GM19372 (cell line): ENCODE measurements at regions not wholly inside any gene's neighbourhood (a gene's known extent, or its start where the extent isn't known, plus 50 kb on each side); places are given as distances from the start of the nearest gene placed in this dataset.

Experiments used
- ATAC-seq: cut with Tn5 transposase; IDR thresholded peaks from one replicate; pipeline ENCODE4 v1.9.1; 2021; ENCODE audit warnings: mild to moderate bottlenecking, low read depth, moderate library complexity; ENCODE audit not compliant: unreplicated experiment

GRCh38 chr11:11046781-11047180, 188.9 kb upstream of the ZBED5 start:
- no peak for ATAC-seq

DNA sequence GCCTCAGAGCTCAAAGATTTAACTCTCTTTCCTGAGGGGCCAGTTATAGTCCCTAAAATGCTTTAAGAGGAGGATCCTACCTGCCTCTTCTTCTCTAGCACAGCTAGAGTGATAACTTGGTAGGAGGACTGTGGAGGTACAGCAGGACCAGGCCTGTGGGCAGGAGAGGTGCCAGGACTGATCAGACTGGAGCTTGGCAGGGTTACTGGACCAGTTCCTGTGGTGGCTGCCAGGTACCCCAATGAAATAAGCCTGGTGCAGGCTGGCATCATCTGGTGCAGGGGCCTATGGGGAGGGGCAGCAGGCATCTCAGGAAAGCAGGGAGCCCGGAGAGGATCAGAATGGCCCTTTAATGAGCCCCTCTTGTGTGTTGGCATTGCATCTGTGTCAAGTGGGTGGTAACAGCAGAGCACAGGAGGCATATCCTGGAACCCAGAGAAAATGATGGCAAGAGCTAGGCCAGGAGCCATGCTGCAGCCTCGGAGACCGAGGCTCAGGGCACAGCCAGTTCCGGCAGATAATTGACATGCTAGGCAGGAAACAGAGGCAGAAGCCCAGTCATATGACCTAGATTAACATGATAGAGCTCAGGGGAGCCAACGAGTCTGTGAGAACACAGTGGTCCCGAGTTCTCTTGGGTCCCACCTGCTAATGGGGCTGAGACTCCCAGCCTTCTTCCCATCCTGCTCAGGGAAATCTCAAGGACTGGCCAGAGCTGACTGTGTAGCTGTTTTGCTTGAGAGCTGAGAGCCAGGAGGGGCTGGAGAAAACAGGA, 187.5 kb upstream of the ZBED5 start:
- no peak for ATAC-seq

- no peak for ATAC-seq
Observed at GRCh38 chr11:11044137-11044855, 186.4 kb upstream of the ZBED5 start.

DNA sequence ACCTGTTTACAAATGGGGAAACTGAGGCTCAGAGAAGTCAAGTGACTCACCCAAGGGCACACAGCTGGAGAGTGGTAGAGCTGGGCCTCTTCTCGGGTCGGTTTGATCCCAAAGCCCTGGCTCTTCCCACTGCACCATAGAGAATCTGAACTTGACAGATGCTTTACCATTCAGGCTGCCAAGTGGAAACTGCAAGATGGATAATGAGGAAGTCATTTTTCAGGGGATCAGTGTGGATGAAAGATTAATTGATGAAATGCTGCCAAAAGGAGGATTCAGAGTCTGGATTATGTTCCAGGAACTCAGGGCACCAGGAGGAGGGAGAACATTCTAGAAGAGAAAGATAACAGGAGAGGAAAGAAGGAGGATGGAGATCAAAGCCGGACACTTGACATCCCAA, 185.9 kb upstream of the ZBED5 start:
- no peak for ATAC-seq

GRCh38 chr11:11039208-11039965, 181.5 kb upstream of the ZBED5 start:
- no peak for ATAC-seq

DNA sequence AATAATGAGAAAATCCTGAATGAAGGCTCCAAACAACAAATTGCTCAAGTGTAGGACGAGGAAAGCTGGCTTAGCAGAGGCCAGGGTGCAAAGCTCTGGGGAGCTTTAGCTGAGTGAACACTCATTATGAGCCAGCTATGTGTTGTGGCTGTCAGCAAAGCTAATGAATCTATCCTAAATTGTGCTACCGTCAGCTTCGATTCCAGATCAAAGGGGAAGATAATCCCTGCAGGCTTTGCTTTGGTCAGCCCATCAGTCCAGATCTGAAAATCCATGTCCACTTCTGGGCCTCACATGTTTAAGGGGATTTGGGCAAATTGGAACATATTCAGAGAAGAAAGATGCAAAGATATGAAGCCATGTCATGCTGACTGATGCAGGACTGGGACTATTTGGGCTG, 180.9 kb upstream of the ZBED5 start:
- no peak for ATAC-seq

DNA sequence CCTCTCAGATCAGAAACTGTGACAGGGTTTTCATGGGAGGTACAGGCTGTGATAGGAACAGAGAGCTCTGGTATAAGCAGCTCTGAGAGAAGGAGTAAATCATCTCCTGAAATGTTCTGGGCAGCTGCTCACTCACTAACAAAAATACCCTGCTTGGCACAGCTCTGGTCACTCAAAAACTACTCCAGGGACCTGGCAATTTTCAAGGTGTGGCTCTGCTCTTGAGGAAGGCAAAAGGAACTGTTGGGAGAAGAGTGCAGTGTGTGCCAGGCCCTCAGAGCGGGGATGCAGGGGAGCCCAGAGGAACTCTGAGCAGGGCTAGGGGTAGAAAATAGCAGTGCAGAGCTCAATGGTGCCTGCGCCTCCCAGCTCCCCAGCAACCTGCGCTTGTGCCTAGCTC, 180.5 kb upstream of the ZBED5 start:
- no peak for ATAC-seq

DNA sequence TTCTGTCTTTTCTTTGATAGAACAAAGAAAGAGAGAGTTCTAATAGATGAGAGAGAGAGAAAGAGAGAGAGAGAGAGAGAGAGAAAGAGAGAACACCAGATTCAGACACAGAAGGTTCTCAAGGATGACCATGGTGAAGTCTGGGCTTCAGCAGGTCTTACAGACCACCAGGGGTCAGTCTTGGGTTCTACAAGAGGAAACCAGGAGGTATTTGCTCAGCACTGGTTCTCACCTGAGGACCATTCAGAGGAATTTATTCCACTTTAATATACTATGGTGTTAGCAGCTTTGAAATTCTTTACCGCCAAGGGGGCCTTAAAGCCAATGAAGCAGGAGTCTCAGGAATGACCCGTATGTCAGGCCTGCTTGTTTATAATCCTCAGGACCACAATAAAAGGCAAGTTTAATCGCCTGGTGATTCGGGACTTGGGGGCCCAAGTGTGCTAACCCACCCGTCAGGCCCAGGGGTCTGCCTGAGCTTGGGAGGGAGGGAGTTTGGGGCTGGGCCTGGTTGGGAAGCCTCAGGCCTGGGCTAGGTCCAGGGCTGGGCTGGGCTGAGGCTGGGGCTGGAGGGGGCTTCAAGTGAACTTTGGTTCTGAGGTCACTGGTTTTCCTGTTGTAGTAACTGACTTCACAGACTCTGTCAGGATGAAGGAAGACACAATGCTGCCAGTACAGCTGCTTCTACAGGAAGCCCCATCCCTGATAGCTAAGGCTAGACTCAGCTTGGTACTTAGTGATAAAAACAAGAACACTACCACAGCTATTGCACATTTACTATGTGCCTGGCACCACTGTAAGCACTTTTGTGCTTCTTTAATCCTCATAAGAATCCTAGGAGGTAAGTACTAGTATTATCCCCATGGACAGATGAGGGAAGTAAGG, 179.2 kb upstream of the ZBED5 start:
- ATAC-seq = no peak

GRCh38 chr11:11036185-11036847, 178.5 kb upstream of the ZBED5 start:
- ATAC-seq = no peak

DNA sequence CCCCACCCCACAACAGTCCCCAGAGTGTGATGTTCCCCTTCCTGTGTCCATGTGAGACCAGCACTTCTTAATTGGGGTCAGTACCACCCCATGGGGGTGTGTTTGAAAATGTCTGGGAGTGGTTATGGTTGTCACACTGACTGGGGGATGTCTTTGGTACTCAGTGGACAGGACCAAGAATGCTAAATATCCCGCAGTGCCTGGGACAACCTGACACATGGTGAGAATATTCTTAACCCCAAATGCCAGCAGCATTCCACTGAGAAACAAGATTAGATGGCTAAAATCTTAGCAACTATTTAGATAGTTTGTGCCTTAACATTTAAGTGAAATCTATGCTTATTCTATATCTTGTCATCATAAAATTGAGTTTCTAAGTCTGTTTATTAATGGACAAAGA, 177.5 kb upstream of the ZBED5 start:
- no peak for ATAC-seq

DNA sequence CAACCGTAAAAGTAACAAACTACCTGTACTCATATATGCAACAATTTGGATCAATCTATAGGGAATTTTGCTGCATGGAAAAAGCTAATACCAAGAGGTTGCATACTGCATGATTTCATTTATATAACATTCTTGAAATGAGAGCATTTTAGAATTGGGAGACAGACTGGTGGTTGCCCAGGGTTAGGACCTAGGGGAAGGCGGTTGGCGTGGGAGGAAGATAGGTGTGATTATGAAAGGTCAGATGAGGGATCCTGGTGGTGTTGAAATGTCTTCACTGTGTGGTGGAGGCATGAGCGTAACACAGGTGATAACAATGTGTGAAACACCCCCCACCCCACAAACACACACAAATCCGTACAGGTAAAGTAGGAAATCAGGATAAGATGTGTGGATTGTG, 176.6 kb upstream of the ZBED5 start:
- no peak for ATAC-seq

DNA sequence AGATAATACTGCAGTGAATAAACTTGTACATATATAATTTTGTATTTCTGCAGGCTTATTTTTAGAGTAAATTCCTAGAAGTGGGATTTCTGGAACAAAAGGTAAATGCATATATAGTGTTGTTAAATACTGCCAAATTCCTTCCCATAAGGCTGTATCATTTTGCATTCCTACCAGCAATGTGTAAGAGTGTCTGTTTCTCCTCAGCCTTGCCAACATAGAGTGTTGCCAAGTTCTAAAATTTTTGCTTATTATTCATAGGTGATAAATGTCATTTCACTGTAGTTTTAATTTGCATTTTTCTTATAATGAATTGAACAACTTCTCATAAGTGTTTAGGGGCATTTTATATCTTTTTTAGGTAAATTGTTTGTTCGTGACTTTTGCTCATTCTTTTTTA, 174.2 kb upstream of the ZBED5 start:
- ATAC-seq = no peak

GRCh38 chr11:11029027-11029426, 171.2 kb upstream of the ZBED5 start:
- no peak for ATAC-seq

DNA sequence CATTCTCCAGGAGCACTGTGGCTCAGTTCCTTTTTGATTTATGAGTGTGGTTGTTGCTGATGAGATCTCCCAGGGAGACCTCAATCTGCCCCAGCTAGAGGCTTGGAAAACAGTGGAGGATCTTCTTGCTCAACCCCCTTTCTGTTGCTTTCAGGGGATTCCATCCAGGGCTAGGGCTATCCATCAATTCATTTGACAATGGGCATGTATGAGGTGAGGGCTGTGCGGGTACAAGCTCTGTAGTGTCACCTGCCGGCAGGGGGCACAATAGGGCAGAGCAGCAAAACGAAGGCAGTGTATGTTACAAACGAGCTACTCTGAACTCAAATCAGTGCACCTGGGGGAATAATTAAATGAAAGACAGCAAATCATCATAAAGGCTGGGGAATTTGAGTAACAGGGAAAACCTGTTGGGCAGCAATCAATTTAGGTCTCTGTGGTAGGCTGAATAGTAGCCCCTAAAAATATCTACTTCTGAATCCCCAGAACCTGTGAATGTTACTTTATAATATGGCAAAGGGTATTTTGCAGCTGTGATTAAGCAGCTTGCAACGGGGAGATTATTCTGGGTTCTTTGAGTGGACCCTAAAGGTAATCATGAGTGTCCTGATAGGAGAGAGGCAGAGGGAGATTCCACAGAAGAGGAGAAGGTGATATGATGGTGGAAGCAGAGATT, 170.3 kb upstream of the ZBED5 start:
- ATAC-seq = no peak

DNA sequence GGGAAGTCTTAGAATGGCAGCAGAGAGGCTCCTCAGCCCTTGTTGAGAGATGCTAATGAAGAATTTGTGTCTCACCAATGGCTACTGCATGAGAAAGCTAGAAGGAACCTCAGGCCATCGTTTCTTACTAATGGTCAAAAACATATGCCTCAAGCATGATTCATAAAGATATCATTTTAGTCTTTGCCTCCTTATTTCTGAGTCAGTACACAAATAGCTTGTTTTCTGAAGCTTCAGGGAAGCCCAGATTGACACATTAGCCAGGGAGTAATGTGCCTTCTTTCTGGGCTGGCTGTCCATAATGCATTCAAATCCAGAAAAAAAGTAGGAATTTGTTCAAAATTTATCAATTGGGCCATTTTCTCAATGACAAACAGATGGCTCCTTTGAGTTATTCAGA, 169.4 kb upstream of the ZBED5 start:
- ATAC-seq = no peak

GRCh38 chr11:11025087-11025486, 167.2 kb upstream of the ZBED5 start:
- no peak for ATAC-seq

DNA sequence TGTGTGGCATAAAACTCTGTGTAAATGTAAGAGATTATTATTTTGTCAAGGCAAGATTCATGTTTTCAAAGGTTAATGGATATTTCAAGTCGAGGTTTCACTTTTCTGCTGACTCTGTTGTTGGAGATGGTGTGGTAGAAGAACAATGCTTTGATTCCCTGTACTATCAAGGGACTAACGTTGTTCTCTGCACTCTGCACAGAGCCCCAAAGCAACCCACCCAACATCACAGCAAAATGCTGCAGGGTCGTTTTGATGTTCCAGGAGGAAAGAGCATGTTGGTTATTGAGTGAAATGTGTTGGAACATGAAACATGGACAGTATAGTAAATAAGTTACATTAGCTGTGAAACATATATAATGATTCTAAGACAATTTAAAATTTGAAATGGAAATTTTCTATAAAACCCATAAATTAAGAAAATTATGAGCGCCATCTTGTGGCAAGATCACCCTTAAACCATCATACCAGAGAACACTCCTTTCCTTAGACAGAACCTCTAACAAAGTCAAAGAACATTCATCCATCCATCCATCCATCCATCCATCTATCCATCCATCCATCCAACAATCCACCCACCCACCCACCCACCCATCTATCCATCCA, 164.4 kb upstream of the ZBED5 start:
- ATAC-seq = no peak

DNA sequence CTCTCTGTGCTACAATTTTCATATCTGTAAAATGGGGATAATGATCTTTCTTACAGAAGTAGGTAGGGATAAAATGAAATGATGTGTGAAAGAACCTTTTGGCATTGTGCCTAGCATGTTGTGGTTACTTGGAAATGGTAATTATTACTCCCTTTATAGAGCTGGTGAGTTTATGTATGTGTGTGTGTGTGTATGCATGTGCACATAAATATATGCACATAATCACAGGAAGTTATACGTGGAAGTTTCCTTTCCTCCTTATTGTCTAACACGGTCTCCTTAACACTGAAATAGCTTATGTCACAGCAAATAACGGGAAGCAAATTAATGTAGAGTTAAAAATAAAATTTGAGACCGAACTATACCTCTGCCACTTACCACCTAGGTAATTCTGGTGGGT, 163.7 kb upstream of the ZBED5 start:
- no peak for ATAC-seq

- ATAC-seq = no peak
Observed at GRCh38 chr11:11020747-11021149, 162.9 kb upstream of the ZBED5 start.
